ENCODE measurements at regions not wholly inside any gene's neighbourhood (a gene's known extent, or its start where the extent isn't known, plus 50 kb on each side); places are given as distances from the start of the nearest gene placed in this dataset.

DNA sequence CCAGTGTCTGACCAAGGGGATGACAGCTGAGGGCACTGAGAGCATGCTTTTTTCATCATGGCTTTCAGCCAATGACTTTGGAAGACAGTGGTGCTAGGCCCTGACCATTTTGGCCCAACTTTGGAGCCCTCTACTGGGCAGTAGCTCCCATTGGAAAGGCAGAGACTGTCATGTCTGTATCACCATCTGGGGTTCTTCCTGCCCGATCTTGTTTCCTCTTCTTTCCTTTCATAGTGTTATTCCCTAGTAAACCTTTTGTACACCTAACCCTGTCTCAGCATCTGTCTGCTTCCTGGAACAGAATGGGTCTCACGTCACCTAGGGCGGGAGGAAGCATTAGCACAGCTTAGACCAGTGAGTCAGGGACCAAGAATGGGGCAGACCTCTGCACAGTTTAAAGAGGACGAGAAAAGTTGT lies 97.4 kb upstream of the MAST4 start:
- peak in 1 of 2 donors; percentile 67 for DNase-seq (ENCODE audit: low read depth in 1 of 2, low spot score in 1 of 2)
- peaks cover 7% of the 10 kb centered on the region for H3K4me1 ChIP-seq (ENCODE audit: low read depth)
- peak; percentile 57 for TF ChIP-seq CTCF (IDR thresholded peaks at IDR 0.05; ENCODE audit: low read depth, low read length)
- H3K9me3 ChIP-seq (ENCODE audit: low read depth): no peaks in the 10 kb centered on the region
- no peak overlapping the region for H3K4me3 ChIP-seq
- no peak overlapping the region for H3K27ac ChIP-seq
- H3K27me3 ChIP-seq: no peaks in the 10 kb centered on the region
- H3K36me3 ChIP-seq: no peaks in the 10 kb centered on the region

DNA sequence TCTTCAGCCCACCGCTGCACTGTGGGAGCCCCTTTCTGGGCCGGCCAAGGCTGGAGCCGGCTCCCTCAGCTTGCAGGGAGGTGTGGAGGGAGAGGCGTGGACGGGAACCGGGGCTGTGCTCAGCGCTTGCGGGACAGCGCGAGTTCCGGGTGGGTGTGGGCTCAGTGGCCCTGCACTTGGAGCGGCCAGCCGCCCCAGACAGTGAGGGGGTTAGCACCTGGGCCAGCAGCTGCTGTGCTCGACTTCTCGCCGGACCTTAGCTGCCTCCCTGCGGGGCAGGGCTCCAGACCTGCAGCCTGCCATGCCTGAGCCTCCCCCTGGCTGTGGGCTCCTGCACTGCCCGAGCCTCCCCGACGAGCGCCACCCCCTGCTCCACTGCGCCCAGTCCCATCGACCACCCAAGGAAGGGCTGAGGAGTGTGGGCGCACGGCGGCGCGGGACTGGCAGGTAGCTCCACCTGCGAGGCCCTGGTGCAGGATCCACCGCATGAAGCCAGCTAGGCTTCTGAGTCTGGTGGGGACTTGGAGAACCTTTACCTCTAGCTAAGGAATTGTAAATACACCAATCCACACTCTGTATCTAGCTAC lies 92.9 kb upstream of the MAST4 start:
- no peaks in the 10 kb centered on the region for H3K4me1 ChIP-seq (ENCODE audit: low read depth)
- no peak overlapping the region for H3K27ac ChIP-seq
- H3K27me3 ChIP-seq: no peaks in the 10 kb centered on the region
- no peaks in the 10 kb centered on the region for H3K36me3 ChIP-seq
- TF ChIP-seq CTCF (IDR thresholded peaks at IDR 0.05; ENCODE audit: low read depth, low read length): no peak
- no peaks in the 10 kb centered on the region for H3K9me3 ChIP-seq (ENCODE audit: low read depth)
- no peak for DNase-seq (ENCODE audit: low read depth in 1 of 2, low spot score in 1 of 2)
- H3K4me3 ChIP-seq: no peak overlapping the region

GRCh38 chr5:66507106-66507505 lies 89.1 kb upstream of the MAST4 start:
- H3K27ac ChIP-seq: no peak overlapping the region
- H3K4me1 ChIP-seq (ENCODE audit: low read depth): no peaks in the 10 kb centered on the region
- no peaks in the 10 kb centered on the region for H3K9me3 ChIP-seq (ENCODE audit: low read depth)
- H3K4me3 ChIP-seq: no peak overlapping the region
- no peaks in the 10 kb centered on the region for H3K36me3 ChIP-seq
- no peaks in the 10 kb centered on the region for H3K27me3 ChIP-seq
- TF ChIP-seq CTCF (IDR thresholded peaks at IDR 0.05; ENCODE audit: low read depth, low read length): no peak
- DNase-seq (ENCODE audit: low read depth in 1 of 2, low spot score in 1 of 2): no peak

DNA sequence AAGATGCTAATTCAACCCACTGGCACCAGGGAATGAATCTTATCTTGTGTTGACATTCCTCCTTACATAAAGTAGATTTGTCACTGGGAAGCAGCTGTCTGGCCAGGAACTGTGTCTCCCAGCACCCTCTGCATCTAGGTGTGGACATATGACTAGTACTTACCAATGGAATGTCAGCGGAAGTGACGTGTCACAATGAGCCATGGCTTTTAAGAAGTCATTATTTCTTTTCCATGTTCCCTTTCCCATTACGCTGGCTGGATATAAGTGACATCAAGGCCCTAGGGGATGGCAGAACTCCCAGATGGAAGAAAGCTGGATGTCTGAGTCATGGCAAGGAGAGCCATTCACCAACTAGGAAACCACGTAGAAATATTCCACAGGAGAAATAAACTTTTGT lies 84.7 kb upstream of the MAST4 start:
- no peaks in the 10 kb centered on the region for H3K4me1 ChIP-seq (ENCODE audit: low read depth)
- H3K27ac ChIP-seq: no peak overlapping the region
- TF ChIP-seq CTCF (IDR thresholded peaks at IDR 0.05; ENCODE audit: low read depth, low read length): no peak
- DNase-seq (ENCODE audit: low read depth in 1 of 2, low spot score in 1 of 2): peak in 1 of 2 donors; percentile 15
- H3K27me3 ChIP-seq: no peaks in the 10 kb centered on the region
- no peaks in the 10 kb centered on the region for H3K36me3 ChIP-seq
- no peaks in the 10 kb centered on the region for H3K9me3 ChIP-seq (ENCODE audit: low read depth)
- no peak overlapping the region for H3K4me3 ChIP-seq

DNA sequence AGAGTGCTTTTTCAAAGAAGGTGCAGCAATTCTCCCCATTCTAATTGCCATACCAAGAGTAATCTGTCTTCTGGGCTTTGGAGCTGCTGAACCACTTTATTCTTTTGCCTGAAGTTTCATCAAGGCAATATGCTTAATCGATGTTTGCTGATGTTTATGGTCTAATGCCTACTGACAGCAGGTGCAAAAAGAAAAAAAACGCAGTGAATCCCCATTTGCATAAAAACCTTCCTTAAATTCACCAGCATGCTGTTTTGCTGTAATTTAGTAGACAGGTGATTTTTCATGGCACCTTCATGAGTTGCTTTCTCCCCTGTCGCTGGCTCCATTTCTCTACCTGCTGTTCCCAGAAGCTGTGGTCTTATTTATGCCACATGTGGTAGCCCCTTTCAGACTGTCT lies 83.1 kb upstream of the MAST4 start:
- Histone ChIP-seq H3K27ac (no peak overlapping the region), H3K27me3 (no peaks in the 10 kb centered on the region), H3K9me3 (ENCODE audit: low read depth) (no peaks in the 10 kb centered on the region), H3K4me1 (ENCODE audit: low read depth) (no peaks in the 10 kb centered on the region), H3K4me3 (no peak overlapping the region), H3K36me3 (no peaks in the 10 kb centered on the region)
- no peak for DNase-seq (ENCODE audit: low read depth in 1 of 2, low spot score in 1 of 2)
- TF ChIP-seq CTCF (IDR thresholded peaks at IDR 0.05; ENCODE audit: low read depth, low read length): no peak

GRCh38 chr5:66515209-66515608 lies 81.0 kb upstream of the MAST4 start:
- no peak for TF ChIP-seq CTCF (IDR thresholded peaks at IDR 0.05; ENCODE audit: low read depth, low read length)
- Histone ChIP-seq H3K9me3 (ENCODE audit: low read depth) (peaks cover 2% of the 10 kb centered on the region), H3K4me1 (ENCODE audit: low read depth) (peaks cover 5% of the 10 kb centered on the region), H3K27ac (no peak overlapping the region), H3K4me3 (no peak overlapping the region), H3K27me3 (no peaks in the 10 kb centered on the region), H3K36me3 (no peaks in the 10 kb centered on the region)
- DNase-seq (ENCODE audit: low read depth in 1 of 2, low spot score in 1 of 2): no peak

All from cardiac muscle cell (in vitro differentiated cells and primary cell).